LHCN-M2 (cell line): ENCODE measurements at regions not wholly inside any gene's neighbourhood (a gene's known extent, or its start where the extent isn't known, plus 50 kb on each side); places are given as distances from the start of the nearest gene placed in this dataset.

ENCODE experiments used
- DNase-seq: peaks from one replicate; pipeline ENCODE4 v3.0.0-alpha.2; 2012; ENCODE audit warnings: low read depth

GRCh38 chr6:121998631-121999030 is 400.8 kb upstream of the HSF2 start:
- DNase-seq, result peak; percentile 13

DNA sequence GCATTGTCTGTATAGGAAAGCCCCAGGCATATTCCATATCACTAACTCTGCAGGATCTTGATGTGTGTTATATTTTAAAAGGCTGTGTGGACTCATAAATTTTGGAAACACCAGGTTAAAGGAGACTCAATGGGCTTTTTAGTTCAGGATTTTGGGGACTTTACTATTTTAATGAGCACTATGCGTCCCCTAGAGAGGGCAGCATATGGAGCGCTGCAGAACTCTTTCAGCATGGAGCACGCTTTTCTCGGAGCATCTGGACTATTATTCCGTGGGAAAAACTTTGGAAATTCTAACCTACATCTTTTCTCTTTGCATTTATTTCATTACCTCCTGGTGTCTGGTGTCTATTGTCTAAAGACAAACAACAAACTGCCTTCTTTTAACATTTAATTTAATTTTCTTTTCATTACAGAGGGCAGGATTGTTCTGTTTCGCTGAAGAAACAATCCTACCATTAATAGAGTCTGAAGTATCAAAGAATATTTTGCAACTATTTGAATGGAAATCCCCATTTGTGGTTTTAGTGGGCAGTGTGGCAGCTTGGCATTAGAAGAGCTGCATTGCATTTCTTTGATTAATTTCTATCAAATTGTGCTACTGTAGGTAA is 399.9 kb upstream of the HSF2 start:
- no peak for DNase-seq

DNA sequence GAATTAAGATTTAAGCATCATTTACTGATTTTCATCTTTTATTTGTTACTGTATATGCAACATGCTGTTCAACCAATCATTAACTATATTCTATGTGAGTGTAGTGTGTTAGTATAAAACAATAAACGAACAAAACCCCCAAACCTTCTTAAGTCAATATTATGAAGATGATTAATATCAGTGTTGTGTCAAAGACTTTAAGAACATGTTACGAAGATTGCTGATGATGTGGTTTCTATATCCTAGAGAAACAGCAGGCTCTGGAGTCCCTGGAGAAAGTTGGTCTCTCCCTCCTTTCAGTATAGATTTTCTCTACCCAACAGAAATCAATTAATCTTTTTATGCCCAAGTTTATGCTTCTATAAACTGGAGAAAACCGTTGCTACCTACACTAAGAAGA is 393.8 kb upstream of the HSF2 start:
- DNase-seq, result peak; percentile 6

DNA sequence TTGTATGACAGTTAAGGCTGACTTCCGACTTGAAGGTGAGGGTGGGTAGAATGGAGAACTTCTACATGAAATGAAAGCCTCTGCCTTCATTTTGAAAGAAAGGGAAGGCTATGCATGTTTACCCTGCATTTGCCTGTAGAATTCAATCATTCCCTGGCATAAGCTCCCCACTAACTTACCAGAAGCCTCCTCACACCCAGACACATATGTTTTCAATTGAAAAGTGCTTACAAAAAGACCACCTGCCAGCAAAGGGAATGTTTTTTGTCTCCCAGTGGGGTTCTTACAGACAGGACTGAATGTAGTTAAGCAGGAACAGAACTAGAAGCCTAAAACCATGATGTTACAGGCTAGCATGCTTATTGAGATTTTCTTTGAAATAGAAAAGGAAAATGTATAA is 392.1 kb upstream of the HSF2 start:
- no peak for DNase-seq

- DNase-seq, result peak; percentile 12
Measured at GRCh38 chr6:122008101-122008999, 391.1 kb upstream of the HSF2 start.

GRCh38 chr6:122009000-122009350 is 390.5 kb upstream of the HSF2 start:
- DNase-seq, result no peak

DNA sequence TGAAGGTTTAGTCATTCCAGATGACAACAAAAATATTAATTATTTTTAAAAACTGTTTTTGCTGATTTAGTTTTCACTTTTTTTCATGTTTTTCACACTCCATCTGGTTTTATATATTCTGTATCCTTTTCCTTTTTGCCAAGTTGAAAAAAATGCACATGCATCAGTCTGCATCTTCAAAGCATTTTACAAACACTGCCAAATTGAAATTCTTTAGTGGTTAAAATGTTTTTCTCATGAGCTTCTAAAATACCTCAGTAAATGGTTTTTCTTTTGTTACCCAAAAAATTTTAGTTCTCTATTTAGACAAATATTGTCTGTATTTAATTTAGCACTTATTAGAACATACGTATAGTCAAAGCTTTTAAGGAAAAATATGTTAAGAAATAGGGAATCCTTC is 386.9 kb upstream of the HSF2 start:
- no peak for DNase-seq

DNA sequence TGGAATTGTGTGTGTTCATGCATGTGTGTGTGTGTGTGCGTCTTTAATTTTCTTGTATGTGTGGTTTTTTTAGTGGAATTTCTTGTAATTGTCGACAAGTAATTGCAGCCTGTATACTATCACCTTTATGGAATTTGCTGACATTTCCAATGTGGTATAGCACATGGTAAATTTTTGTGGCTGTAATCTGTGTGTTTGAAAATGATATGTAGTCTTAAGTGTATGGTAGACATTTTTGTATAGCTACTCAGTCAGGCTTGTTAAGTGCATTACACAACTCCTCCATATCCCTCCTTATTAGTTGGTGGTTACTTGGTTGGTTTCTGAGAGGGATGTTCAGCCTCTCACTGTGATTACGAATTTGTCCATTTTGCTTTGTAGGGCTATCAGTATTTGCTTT is 384.5 kb upstream of the HSF2 start:
- DNase-seq, result peak; percentile 46

- no peak for DNase-seq
Measured at GRCh38 chr6:122020588-122021264, 378.7 kb upstream of the HSF2 start.

GRCh38 chr6:122025104-122025503 is 374.3 kb upstream of the HSF2 start:
- DNase-seq, result no peak

DNA sequence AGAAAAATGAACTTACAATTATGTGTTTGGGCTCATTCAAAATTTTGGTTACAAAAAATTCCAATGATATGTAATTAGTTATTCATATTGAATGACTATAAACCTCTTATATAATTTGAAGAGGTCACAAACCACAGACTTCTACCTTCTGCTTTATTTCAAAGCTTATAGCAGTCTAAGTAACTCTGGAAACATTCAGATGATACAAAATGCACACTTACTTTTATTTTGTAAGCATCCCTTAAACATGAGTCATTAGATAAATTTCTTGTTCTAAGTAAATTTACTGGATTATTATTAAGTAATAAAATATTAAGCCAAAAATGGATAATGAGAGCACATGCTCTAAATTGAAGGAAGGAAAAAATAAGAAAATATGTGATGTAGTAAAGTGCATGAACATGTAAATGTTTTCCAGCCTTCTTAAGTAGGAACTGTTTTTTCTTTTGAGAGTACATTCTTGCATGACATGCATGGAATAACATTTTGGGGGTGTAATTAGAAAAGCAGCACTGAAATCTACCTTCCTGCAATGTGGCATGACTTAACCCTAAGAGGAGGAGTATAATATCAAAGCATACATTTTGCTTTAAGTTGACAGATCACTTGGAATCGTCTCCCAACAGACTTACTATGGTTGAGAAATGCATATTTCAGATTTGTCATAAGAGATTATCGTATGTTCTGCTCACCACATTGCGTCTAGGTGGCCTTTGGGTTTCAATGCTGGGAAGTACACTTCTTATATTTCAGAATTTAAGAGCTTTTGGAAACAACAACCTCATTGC is 372.7 kb upstream of the HSF2 start:
- DNase-seq, result no peak

GRCh38 chr6:122028933-122029522 is 370.4 kb upstream of the HSF2 start:
- no peak for DNase-seq

DNA sequence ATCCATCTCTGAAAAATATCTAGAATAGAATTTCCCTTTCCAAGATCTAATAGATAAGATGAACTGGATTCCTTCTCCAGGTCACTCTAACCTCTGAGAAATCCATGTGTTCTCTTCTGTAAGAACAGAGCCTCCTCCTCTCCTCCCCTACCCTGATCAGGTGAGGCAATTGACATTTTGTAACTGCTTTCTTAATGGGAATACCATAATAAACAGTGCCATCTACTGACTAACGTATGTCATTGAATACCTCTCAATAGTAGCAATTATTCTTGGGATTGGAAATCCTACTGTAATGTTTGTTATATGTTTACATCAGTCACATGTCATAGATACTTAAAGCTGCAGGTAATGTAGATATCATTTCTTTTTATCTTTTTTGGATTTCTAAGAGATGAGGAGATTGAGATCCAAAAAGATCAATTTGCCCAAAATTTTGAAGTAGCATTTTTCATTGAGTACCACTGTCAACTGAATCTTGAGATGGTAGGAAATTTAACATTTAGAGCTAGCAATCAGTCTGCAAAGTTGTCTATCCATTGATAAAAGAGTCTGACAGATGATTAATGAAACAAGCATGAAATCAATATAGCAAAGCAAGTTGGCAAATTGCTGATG is 365.8 kb upstream of the HSF2 start:
- peak; percentile 61 for DNase-seq

- DNase-seq, result no peak
Measured at GRCh38 chr6:122035173-122035572, 364.3 kb upstream of the HSF2 start.

DNA sequence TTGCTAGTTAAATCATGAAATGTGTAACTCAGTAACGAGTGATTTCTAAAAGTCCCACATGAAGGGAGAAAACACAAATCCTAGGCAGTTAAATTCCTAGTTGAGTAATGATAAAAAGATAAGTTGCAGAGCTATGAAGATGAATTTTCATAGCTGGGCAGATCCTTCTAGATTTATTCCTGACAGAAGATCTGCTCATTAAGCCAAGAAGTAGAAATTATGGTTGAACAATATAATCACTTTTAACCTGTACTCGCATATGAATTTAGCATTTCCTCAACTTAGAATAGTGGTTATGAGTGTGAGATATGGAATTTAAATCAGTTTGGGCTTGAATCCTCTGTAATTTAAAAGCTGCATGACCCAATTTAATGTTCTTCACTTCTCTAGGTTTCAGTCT is 359.2 kb upstream of the HSF2 start:
- DNase-seq, result no peak

DNA sequence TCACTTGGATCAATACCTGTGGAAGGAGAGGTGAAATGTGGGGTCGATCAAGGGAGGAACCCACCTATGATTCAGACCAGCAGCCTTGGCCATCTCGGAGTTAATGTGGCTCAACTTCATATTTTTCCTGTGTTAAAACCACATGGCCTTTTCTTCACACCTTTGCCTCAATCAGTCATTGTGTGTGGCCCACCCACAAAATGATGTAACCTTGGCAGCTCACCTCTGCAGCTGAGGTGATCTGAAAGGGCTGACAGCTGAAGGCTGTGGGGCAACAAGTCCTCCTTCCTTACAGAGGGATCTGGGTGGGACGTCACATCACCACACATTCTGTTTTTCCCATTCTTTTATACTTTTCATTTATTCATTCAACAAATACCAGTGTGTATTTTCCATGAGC is 357.1 kb upstream of the HSF2 start:
- no peak for DNase-seq

GRCh38 chr6:122042960-122043735 is 356.3 kb upstream of the HSF2 start:
- no peak for DNase-seq

DNA sequence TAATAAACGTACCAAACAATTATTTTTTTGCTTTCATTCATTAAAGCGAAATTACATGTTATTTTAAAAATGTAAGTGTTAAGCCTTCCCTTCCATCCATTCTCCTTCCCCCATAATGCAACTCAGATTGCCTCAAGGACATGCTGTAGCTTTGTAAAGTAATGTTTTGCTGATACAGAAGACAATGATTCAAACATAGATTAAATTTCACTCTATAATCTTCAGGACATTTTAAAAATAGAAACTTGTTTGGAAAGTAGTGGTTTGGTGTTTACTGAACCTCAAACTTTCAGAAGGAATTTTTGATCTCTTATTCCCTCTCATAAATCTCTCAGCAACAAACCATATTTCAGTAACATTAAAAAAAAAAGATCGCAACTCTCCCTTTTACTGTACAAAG is 350.9 kb upstream of the HSF2 start:
- peak; percentile 58 for DNase-seq

GRCh38 chr6:122049341-122049740 is 350.1 kb upstream of the HSF2 start:
- peak; percentile 29 for DNase-seq

- no peak for DNase-seq
Measured at GRCh38 chr6:122050242-122050755, 349.2 kb upstream of the HSF2 start.
